OCI-LY1 (cell line): ENCODE measurements at regions not wholly inside any gene's neighbourhood (a gene's known extent, or its start where the extent isn't known, plus 50 kb on each side); places are given as distances from the start of the nearest gene placed in this dataset.
"Not testable (repeated sequence)": the region's sequence is repeated elsewhere in the genome, so short reads cannot be mapped to it uniquely, and the experiment has no call there.

Source experiments
- CTCF ChIP-seq: fragments of 200-600 bp; sonication (generic), shearing (Covaris generic); IDR thresholded peaks from 2 replicates; pipeline ENCODE4 v1.5.1; 2017; ENCODE audit warnings: mild to moderate bottlenecking, antibody characterized with exemption, low read length, moderate library complexity, mixed read lengths
- EZH2 ChIP-seq: fragments of 200-600 bp; sonication (generic), shearing (Covaris generic); IDR thresholded peaks from 2 replicates; pipeline ENCODE4 v1.8.0; 2017; ENCODE audit warnings: borderline replicate concordance, mixed run types, mild to moderate bottlenecking, antibody characterized with exemption, low read length, moderate library complexity, mixed read lengths

DNA sequence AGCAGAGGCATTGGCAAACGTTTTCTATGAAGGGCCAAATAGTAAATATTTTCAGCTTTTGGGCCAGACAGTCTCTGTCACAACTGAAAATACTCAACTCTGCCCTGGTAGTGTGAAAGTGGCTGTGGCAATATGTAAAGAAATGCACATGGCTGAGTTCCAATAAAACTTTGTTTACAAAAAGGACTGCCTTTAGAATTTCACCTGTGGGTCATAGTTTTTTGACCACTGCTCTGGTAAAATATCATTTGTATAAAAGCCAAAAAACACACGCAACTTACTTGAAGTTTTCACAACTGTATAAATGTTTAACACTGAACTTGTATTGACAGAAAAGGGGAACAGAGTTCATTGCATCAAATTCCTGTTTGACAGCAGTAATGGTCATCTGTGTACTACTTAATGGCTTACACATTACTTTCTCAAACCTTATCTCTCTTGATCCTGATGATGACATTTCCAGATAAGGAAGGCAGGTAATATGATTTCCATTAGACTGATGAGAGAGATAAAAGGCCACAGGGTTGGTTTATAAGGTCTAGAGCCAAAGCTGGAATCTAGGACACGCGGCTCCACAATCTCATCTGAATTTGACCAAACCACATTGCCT lies 250.1 kb downstream of the TOX3 start:
- TF ChIP-seq CTCF, EZH2: not testable (repeated sequence)
